Prostate gland (tissue), 2 donors: ENCODE measurements at regions not wholly inside any gene's neighbourhood (a gene's known extent, or its start where the extent isn't known, plus 50 kb on each side); places are given as distances from the start of the nearest gene placed in this dataset.

Experiments used
- DNase-seq: peaks from one replicate; pipeline ENCODE4 v3.0.0-alpha.2; 2019; ENCODE audit warnings: low spot score
- H3K27ac ChIP-seq, 2 donors: fragments of 200-600 bp; sonication (generic); 2 replicates each; pipeline ENCODE4 v1.5.1; 2017 to 2019
- H3K27me3 ChIP-seq: fragments of 200-600 bp; sonication (generic); replicated peaks from 2 replicates; pipeline ENCODE4 v1.5.1; 2019; ENCODE audit not compliant: insufficient read depth
- H3K36me3 ChIP-seq, 2 donors: fragments of 200-600 bp; sonication (generic); 1 replicate in 1 of 2; 2 replicates in 1 of 2; pipeline versions ENCODE4 v1.5.1 to v1.8.1; 2017 to 2019
- H3K4me1 ChIP-seq: fragments of 200-600 bp; sonication (generic); replicated peaks from 2 replicates; pipeline ENCODE4 v1.5.1; 2019
- H3K4me3 ChIP-seq, 2 donors: fragments of 200-600 bp; sonication (generic); 2 replicates each; pipeline ENCODE4 v1.5.1; 2017 to 2019
- H3K9me3 ChIP-seq: fragments of 200-600 bp; sonication (generic); 2 replicates; pipeline ENCODE4 v1.5.1; 2017
- CTCF ChIP-seq, 4 experiments: fragments of 200-600 bp in 2 of 4; fragments of 450-650 bp in 2 of 4; sonication (generic) in 2 of 4; IDR thresholded peaks; 1 replicate in 3 of 4; 2 replicates in 1 of 4; pipeline ENCODE4 v1.5.1; 2016 to 2019; ENCODE audit warnings: antibody characterized with exemption in 4 of 4, mild to moderate bottlenecking in 2 of 4, moderate library complexity in 2 of 4
- POLR2A ChIP-seq: fragments of 450-650 bp; IDR thresholded peaks from one replicate; pipeline ENCODE4 v1.6.1; 2016; ENCODE audit warnings: antibody characterized with exemption, mild to moderate bottlenecking
- POLR2AphosphoS5 ChIP-seq: sonication (generic); formaldehyde crosslinking; IDR thresholded peaks from one replicate; pipeline ENCODE4 v1.6.1; 2017; ENCODE audit warnings: antibody characterized with exemption
- WGBS: methylation state at CpG from one replicate; pipeline ENCODE4 v1.1.5; 2018; 5-methylcytosine and 5-hydroxymethylcytosine counted together
- intact Hi-C: fragments of 100-400 bp; cut with DNase I; formaldehyde crosslinking; loops from one replicate; pipeline ENCODE4 v1.14.2; 2022

DNA sequence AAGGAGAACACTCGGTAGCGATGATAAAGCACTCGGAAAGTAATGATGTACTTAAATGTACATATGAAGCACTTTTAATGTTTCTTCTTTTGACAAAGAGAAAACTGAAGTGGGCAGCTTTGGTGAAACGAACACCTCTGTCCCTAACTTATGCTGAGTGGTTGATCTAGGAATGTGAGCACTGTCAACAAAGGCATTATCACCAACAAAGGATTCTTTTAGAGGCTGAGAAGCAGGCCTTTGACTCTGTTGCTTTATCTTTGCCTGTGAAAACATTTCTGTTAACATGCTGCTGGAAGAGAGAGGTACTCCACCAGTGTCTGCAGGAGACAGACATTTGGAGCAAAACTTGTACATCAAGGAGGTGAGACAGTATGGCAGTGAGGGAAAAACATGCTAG lies 103.2 kb upstream of the VRK1 start:
- intact Hi-C loops: no loop called here
- WGBS: 63% methylated on average over 4 of the region's 4 CpGs

GRCh38 chr14:96698960-96699539 lies 98.1 kb upstream of the VRK1 start:
- Histone ChIP-seq H3K4me3 (no peak overlapping the region), H3K27me3 (no peaks in the 10 kb centered on the region), H3K9me3 (no peaks in the 10 kb centered on the region), H3K27ac (no peak overlapping the region), H3K4me1 (no peaks in the 10 kb centered on the region), H3K36me3 (no peaks in the 10 kb centered on the region)
- DNase-seq: no peak
- TF ChIP-seq POLR2A (no peak), CTCF (IDR thresholded peaks at IDR 0.05) (no peak), POLR2AphosphoS5 (no peak)
- intact Hi-C loops: no loop called here
- WGBS: 88% methylated on average over 15 of the region's 15 CpGs

More for the DNA sequence above, 103.2 kb upstream of the VRK1 start:
- Histone ChIP-seq H3K9me3 (no peaks in the 10 kb centered on the region), H3K27me3 (no peaks in the 10 kb centered on the region), H3K4me1 (no peaks in the 10 kb centered on the region), H3K27ac (no peak overlapping the region), H3K36me3 (no peaks in the 10 kb centered on the region), H3K4me3 (no peak overlapping the region)
- no peak for DNase-seq
- TF ChIP-seq POLR2AphosphoS5 (no peak), CTCF (IDR thresholded peaks at IDR 0.05) (no peak), POLR2A (no peak)

DNA sequence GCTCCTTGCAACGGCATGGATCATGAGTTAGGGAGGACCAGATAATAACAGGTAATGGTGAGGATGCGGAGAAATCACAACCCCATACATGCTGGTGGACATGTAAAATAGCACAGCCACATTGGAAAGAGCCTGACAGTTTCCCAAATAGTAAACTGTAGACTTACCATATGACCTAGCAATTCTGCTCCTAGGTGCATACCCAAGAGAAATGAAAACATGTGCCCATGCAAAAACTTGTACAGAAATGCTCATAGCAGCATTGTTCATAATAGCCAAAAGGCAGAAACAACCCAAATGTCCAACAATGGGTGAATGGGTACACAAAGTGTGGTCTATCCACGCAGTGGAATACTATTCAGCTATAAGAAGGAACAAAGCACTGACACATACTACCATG lies 97.5 kb upstream of the VRK1 start:
- no peak overlapping the region for H3K4me3 ChIP-seq
- no peaks in the 10 kb centered on the region for H3K36me3 ChIP-seq
- no peaks in the 10 kb centered on the region for H3K27me3 ChIP-seq
- H3K4me1 ChIP-seq: no peaks in the 10 kb centered on the region
- no peaks in the 10 kb centered on the region for H3K9me3 ChIP-seq
- intact Hi-C loops: no loop called here
- no peak overlapping the region for H3K27ac ChIP-seq
- 90% methylated on average over 3 of the region's 3 CpGs for WGBS
- TF ChIP-seq POLR2AphosphoS5 (no peak), POLR2A (no peak), CTCF (IDR thresholded peaks at IDR 0.05) (no peak)
- DNase-seq: no peak

DNA sequence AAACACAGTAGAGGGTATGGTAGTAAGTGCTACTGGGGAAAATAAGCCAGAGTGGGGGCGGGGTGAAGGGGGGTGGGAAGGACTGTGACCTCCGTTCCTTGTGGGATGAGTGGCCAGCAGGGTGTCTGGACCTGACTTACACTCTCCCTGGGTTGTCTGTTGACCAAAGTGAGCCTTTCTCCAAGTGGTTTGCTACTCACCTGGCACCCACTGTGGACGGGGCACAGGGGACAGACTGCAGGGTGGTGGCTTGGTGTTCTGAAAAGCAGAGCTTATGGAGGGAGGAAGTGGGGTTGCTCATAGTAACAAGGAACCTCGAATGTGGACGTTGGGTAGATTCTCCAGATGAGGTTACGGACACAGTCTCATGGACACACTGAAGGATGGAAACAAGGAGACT lies 94.4 kb upstream of the VRK1 start:
- Histone ChIP-seq H3K4me3 (no peak overlapping the region), H3K4me1 (no peaks in the 10 kb centered on the region), H3K27ac (no peak overlapping the region), H3K9me3 (no peaks in the 10 kb centered on the region), H3K27me3 (no peaks in the 10 kb centered on the region), H3K36me3 (no peaks in the 10 kb centered on the region)
- no peak for DNase-seq
- WGBS: 83% methylated on average over 6 of the region's 6 CpGs
- intact Hi-C loops: no loop called here
- TF ChIP-seq POLR2A: no peak
- no peak for TF ChIP-seq POLR2AphosphoS5
- TF ChIP-seq CTCF (IDR thresholded peaks at IDR 0.05): no peak

DNA sequence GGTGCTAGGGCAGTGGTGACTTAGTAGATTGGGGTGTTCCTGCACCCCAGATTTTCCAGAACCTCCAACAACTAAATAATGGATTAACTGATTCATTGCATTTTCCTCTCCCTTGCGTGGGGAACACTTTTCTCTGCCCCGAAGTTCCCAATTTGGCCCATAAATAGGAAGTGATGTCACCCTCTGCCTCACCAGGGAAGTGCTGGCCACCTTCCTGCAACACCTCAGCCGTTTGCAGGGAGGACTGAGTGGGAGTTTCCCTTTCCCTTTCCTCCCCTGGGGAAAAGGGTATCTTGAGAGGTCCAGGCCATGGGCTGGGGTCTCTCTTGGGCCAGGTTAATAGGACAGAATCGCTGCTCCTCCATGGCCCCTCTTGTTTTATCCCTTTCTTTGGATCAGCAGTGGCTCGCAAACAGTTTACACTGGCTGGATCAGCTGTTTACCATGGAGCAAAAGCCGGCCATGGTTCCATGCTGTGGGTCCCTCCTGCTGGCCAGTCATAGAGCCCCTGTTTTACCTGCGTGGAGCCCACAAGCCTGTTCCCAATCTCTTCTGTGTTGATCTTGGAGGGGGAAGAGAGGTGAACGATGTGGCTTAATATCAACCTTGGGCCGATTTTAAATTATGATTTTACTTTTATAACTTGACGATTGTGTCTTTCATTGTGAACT lies 91.6 kb upstream of the VRK1 start:
- no peaks in the 10 kb centered on the region for H3K27me3 ChIP-seq
- no peak overlapping the region for H3K27ac ChIP-seq
- WGBS: 65% methylated on average over 10 of the region's 10 CpGs
- no peak overlapping the region for H3K4me3 ChIP-seq
- no peaks in the 10 kb centered on the region for H3K9me3 ChIP-seq
- DNase-seq: no peak
- TF ChIP-seq POLR2A (no peak), CTCF (IDR thresholded peaks at IDR 0.05) (no peak), POLR2AphosphoS5 (no peak)
- H3K4me1 ChIP-seq: no peaks in the 10 kb centered on the region
- H3K36me3 ChIP-seq: no peaks in the 10 kb centered on the region
- intact Hi-C loops: no loop called here
